MCF 10A (cell line): ENCODE measurements at regions not wholly inside any gene's neighbourhood (a gene's known extent, or its start where the extent isn't known, plus 50 kb on each side); places are given as distances from the start of the nearest gene placed in this dataset.
A peak's percentile ranks its signal among the peaks of the same experiment; 100 is the strongest.

Source experiments
- BruUV-seq: library from RNA; stranded (reverse); fragments of 400-500 nt; replicated peaks from 2 replicates; lab custom pipeline; 2021; lab: Mats Ljungman, UMichigan
- CTCF ChIA-PET: fragments of 300-600 bp; sonication (Branson Sonifier 250); formaldehyde crosslinking; extraction: SDS; loops from one replicate; lab custom pipeline; 2021; ENCODE audit warnings: antibody characterized with exemption, inconsistent platforms; lab: Yijun Ruan, JAX
- POLR2A ChIA-PET: fragments of 300-600, 350-650 bp; sonication (Branson Sonifier 250); formaldehyde crosslinking; extraction: SDS; loops from one replicate; lab custom pipeline; 2020; ENCODE audit warnings: antibody characterized with exemption, inconsistent platforms; lab: Yijun Ruan, JAX
- DNase-seq: peaks from one replicate; pipeline ENCODE4 v3.0.0-alpha.2; 2018; ENCODE audit not compliant: unreplicated experiment
- H3K27ac Mint-ChIP-seq: one replicate; pipeline ENCODE4 v1.8.0; 2022; ENCODE audit warnings: mild to moderate bottlenecking, low read depth, mixed read lengths; ENCODE audit not compliant: unreplicated experiment
- H3K27me3 Mint-ChIP-seq: one replicate; pipeline ENCODE4 v1.8.0; 2022; ENCODE audit warnings: mixed read lengths; ENCODE audit not compliant: insufficient read depth, unreplicated experiment
- H3K36me3 Mint-ChIP-seq: one replicate; pipeline ENCODE4 v1.8.0; 2022; ENCODE audit warnings: mild to moderate bottlenecking, moderate library complexity, mixed read lengths; ENCODE audit not compliant: insufficient read depth, unreplicated experiment
- H3K4me1 Mint-ChIP-seq: one replicate; pipeline ENCODE4 v1.8.0; 2022; ENCODE audit warnings: mixed read lengths; ENCODE audit not compliant: insufficient read depth, unreplicated experiment
- H3K4me3 Mint-ChIP-seq: one replicate; pipeline ENCODE4 v1.8.0; 2022; ENCODE audit warnings: mild to moderate bottlenecking, moderate library complexity, mixed read lengths; ENCODE audit not compliant: unreplicated experiment
- H3K9me3 Mint-ChIP-seq: one replicate; pipeline ENCODE4 v1.8.0; 2022; ENCODE audit warnings: mixed read lengths; ENCODE audit not compliant: unreplicated experiment
- CTCF ChIP-seq: fragments of 200-600 bp; IDR thresholded peaks from one replicate; pipeline ENCODE4 v1.8.0; 2022; ENCODE audit warnings: antibody characterized with exemption, mild to moderate bottlenecking; ENCODE audit not compliant: unreplicated experiment
- intact Hi-C: fragments of 100-400 bp; cut with micrococcal nuclease; formaldehyde crosslinking; loops from 2 replicates; pipeline ENCODE4 v1.14.1; 2022

- peak; percentile 75 for DNase-seq
- CTCF ChIA-PET: interaction anchor here (0.8 to 1.2 kb wide), 2 partner anchors 44 kb away, joined by 3 read pairs; no protein-coding TSS in a partner anchor
- no peaks in the 10 kb centered on the region for H3K9me3 Mint-ChIP-seq
- H3K4me3 Mint-ChIP-seq: no peak overlapping the region
- no TSS peak for BruUV-seq
- no peaks in the 10 kb centered on the region for H3K36me3 Mint-ChIP-seq
- intact Hi-C loops: loop anchor here (5.0 kb wide), 1 partner anchor 47 kb away; no protein-coding TSS in a partner anchor
- H3K27ac Mint-ChIP-seq: no peak overlapping the region
- no peak for TF ChIP-seq CTCF
- POLR2A ChIA-PET: interaction anchor here (0.6 to 1.6 kb wide), 4 partner anchors 8 to 220 kb away, joined by 3 to 5 read pairs (median 4); no protein-coding TSS in a partner anchor
- H3K27me3 Mint-ChIP-seq: no peaks in the 10 kb centered on the region
- no peaks in the 10 kb centered on the region for H3K4me1 Mint-ChIP-seq
Measured at GRCh38 chr5:96483878-96484277, 50.8 kb upstream of the PCSK1 start.

GRCh38 chr5:96487859-96488258, 54.8 kb upstream of the PCSK1 start:
- BruUV-seq: no TSS peak
- H3K4me1 Mint-ChIP-seq: peaks cover 6% of the 10 kb centered on the region
- H3K9me3 Mint-ChIP-seq: no peaks in the 10 kb centered on the region
- CTCF ChIA-PET: interaction anchor here (0.5 kb wide), 1 partner anchor 207 kb away, joined by 3 read pairs; no protein-coding TSS in a partner anchor
- no peak for TF ChIP-seq CTCF
- H3K4me3 Mint-ChIP-seq: no peak overlapping the region
- POLR2A ChIA-PET: interaction anchor here (0.8 kb wide), 1 partner anchor 22 kb away, joined by 3 read pairs; no protein-coding TSS in a partner anchor
- no peak overlapping the region for H3K27ac Mint-ChIP-seq
- H3K27me3 Mint-ChIP-seq: no peaks in the 10 kb centered on the region
- intact Hi-C loops: no loop called here
- DNase-seq: no peak
- H3K36me3 Mint-ChIP-seq: no peaks in the 10 kb centered on the region

GRCh38 chr5:96489532-96489931, 56.5 kb upstream of the PCSK1 start:
- POLR2A ChIA-PET: interaction anchor here (0.9 to 1.0 kb wide), 2 partner anchors 82 to 112 kb away, joined by 3 to 4 read pairs; no protein-coding TSS in a partner anchor
- Mint-ChIP-seq H3K36me3 (no peaks in the 10 kb centered on the region), H3K4me1 (peaks cover 10% of the 10 kb centered on the region), H3K27me3 (no peaks in the 10 kb centered on the region), H3K4me3 (no peak overlapping the region), H3K9me3 (no peaks in the 10 kb centered on the region), H3K27ac (no peak overlapping the region)
- CTCF ChIA-PET: interaction anchor here (0.6 to 1.3 kb wide), 5 partner anchors 27 to 1065 kb away, joined by 3 to 5 read pairs (median 3); no protein-coding TSS in a partner anchor
- intact Hi-C loops: no loop called here
- no peak for TF ChIP-seq CTCF
- BruUV-seq: no TSS peak
- no peak for DNase-seq

- Mint-ChIP-seq H3K4me1 (peaks cover 10% of the 10 kb centered on the region), H3K36me3 (no peaks in the 10 kb centered on the region), H3K27ac (peak overlapping the region; percentile 96), H3K27me3 (no peaks in the 10 kb centered on the region), H3K4me3 (peak overlapping the region; percentile 40), H3K9me3 (no peaks in the 10 kb centered on the region)
- POLR2A ChIA-PET: interaction anchor here (0.6 to 3.9 kb wide), 15 partner anchors 9 to 210 kb away, joined by 3 to 38 read pairs (median 4); no protein-coding TSS in a partner anchor
- no TSS peak for BruUV-seq
- DNase-seq: peak; percentile 95
- intact Hi-C loops: no loop called here
- no peak for TF ChIP-seq CTCF
- CTCF ChIA-PET: interaction anchor here (1.1 to 1.9 kb wide), 5 partner anchors 13 to 109 kb away, joined by 3 to 10 read pairs (median 4); no protein-coding TSS in a partner anchor
Measured at GRCh38 chr5:96492459-96493047, 59.5 kb upstream of the PCSK1 start.
